Esophagus muscularis mucosa (tissue), 4 donors: ENCODE measurements at regions not wholly inside any gene's neighbourhood (a gene's known extent, or its start where the extent isn't known, plus 50 kb on each side); places are given as distances from the start of the nearest gene placed in this dataset.

Source experiments
- CTCF ChIP-seq, 3 experiments: fragments of 200-600 bp in 2 of 3; fragments of 450-650 bp in 1 of 3; sonication (generic) in 2 of 3; IDR thresholded peaks; one replicate each; pipeline ENCODE4 v1.5.1; 2017 to 2019; ENCODE audit warnings: antibody characterized with exemption in 3 of 3, mild to moderate bottlenecking in 2 of 3, moderate library complexity in 1 of 3
- EP300 ChIP-seq: sonication (generic); formaldehyde crosslinking; IDR thresholded peaks from one replicate; pipeline ENCODE4 v1.6.1; 2017; ENCODE audit warnings: antibody characterized with exemption
- POLR2A ChIP-seq: fragments of 450-650 bp; IDR thresholded peaks from one replicate; pipeline ENCODE4 v1.6.1; 2017; ENCODE audit warnings: antibody characterized with exemption, moderate library complexity, mild to moderate bottlenecking, low read depth
- POLR2AphosphoS5 ChIP-seq, 2 donors: sonication (generic); formaldehyde crosslinking; IDR thresholded peaks; one replicate each; pipeline ENCODE4 v1.6.1; 2017; ENCODE audit warnings: antibody characterized with exemption in 2 of 2

GRCh38 chr10:62587011-62587410 lies 212.8 kb downstream of the ZNF365 start:
- TF ChIP-seq POLR2A (no peak), POLR2AphosphoS5 (IDR thresholded peaks at IDR 0.05) (no peak), CTCF (IDR thresholded peaks at IDR 0.05) (no peak), EP300 (no peak)
